GM19328 (cell line): ENCODE measurements at regions not wholly inside any gene's neighbourhood (a gene's known extent, or its start where the extent isn't known, plus 50 kb on each side); places are given as distances from the start of the nearest gene placed in this dataset.

ENCODE experiments used
- ATAC-seq: cut with Tn5 transposase; IDR thresholded peaks from one replicate; pipeline ENCODE4 v1.9.1; 2021; ENCODE audit warnings: mild to moderate bottlenecking, moderate library complexity; ENCODE audit not compliant: unreplicated experiment

DNA sequence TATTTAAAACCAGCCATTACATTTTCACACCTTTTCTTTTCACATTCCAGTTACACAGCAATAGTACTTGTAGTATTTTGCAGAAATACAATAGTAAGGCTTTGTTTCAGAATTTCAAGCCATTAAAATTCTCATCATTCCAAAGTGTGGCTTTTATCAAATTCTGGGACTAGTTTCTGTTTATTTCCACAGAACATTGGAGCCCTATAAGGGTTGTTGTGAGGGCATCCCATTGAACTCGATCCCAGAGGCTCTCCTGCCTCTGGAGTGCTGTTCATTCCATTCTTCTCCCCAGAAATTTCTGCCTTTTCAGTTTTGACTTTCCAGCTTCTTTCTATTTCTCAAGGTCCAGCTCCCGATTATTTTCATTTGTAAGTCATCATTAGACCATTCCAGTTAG is 645.5 kb downstream of the ADGRL2 start:
- no peak for ATAC-seq

DNA sequence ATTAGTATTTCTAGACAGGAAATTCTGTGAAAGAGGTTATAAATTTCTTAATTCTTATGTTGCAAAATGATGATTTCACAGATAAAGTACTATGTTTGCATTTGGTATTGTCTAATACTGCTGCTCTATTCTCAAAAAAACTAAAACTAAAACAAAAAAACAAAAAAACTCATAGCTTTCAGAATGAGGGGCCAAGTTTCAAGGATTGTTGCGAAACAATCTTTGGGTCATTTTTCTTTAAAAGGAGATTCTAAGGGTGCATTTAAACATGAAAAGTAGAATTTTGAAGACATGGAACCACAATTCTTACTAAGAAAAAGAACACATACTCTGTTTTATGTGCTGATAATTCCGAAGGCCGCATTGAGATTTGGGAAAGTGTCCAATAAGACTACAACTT is 645.1 kb downstream of the ADGRL2 start:
- ATAC-seq = no peak

DNA sequence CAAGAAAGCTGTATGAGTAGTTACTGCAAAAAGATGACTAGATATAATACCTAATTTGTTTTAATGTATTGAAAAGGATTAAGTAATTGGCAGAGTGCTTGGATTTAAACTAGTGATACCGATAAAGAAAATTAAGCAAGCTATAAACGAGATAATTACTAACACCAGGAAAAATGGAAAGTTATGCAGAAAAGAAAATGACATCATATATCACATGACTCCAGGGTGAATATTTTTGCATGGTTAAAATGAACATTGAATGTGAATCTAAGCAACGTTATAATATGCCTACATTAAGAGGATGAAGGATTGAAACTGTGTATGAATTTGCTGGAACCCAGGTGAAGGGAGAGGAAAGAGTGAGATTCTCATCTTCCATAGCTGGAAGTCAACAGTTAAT is 644.4 kb downstream of the ADGRL2 start:
- ATAC-seq = no peak

DNA sequence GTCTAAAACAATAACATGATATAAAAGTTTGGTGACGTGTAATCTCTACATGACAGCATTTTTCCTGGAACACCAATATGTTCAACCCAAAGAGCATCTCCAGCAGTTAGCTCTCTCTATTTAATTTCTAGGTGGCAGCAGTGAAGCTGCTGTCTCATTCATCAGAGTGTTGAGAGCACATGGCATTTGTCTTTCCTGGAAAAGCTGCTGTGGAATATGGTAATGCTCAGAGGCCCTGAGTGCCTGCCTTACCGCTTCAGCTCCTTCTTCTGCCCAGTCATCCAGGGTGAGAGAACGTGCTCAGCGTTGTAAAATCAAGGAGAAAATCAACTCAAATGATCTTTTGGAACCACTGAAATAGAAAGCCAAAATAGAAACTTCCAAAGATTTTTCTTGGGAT is 640.7 kb downstream of the ADGRL2 start:
- ATAC-seq = no peak

DNA sequence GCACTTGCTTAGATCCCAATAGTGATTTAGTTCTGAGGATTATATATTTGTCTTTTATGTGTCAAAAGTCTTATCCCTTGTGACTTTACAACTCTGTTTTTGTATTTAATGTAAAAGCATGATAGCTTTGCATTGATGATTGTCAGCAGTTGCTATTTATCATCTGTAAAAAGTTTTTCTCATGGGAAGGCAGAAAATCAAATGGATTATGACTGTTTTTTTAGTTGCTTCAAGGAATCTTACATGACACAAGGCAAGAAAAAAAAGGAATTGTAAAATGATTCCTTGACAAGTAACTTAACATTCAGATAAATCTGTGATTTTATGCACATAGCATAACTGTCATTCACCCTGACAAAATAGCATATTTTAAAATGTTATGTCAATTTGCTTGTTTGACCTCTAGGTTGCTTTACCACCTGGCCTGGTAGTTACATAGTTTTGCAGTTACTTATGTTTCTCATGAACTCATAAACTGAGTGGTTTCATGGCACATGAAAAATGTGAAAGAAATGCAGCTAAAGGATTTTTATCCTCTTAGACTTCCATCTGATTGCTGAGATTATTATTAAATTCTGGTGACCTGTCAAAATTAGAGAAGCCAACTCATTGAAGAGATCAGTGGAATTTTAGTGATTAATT is 622.6 kb downstream of the ADGRL2 start:
- ATAC-seq = no peak

DNA sequence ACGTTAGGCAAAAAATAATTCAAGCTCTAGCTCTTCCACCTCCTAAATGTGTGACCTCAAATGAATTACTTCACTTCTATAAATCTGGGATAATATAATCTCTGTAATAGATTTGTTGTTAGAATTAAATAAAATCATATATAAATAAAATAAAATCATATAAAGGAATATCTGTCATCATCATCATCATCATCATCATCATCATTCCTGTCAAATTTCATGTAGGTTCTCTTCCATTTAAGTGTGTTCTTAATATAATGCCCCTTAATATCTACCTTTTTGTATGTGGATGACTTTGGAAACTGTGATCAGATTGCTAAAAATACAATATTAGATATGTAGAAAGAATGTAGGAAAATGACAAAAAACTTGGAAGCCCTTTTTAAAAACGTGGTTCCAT is 621.0 kb downstream of the ADGRL2 start:
- no peak for ATAC-seq

DNA sequence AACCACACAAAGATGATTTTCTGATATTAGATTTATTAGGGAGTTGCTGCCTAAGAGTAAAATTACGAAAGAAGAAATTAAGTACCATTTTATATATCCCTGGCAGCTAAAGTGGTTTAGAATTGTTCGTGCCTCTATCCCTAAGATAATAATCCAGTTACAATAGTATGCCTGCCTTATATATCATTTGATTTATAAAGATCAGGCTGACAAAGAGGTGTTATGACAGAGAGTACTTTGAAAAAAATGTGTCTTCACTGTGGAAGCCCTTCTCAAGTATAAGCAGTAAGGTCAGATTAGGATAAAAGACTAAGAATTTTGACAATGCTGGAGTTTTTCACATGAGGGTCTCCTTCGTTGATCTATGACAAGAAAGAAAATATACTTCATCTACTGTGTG is 619.9 kb downstream of the ADGRL2 start:
- no peak for ATAC-seq

DNA sequence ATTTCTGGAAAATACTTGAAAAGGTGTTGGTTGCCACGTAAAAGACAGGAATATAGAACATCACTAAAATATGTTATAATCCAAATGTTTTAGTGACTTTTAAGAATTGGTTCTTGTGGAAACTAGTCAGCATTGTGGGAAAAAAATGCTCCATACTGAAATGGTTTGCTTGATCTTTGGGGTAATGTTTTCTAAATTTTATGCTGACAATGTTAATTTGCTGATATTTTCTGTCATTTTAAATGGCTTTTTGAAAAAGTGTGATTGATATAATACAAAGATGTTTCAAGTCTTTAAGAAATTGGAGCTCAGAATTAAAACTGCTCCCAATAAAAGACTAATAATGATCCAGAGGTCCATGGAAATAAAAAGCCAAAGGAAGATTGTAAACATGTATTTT is 610.9 kb downstream of the ADGRL2 start:
- no peak for ATAC-seq

DNA sequence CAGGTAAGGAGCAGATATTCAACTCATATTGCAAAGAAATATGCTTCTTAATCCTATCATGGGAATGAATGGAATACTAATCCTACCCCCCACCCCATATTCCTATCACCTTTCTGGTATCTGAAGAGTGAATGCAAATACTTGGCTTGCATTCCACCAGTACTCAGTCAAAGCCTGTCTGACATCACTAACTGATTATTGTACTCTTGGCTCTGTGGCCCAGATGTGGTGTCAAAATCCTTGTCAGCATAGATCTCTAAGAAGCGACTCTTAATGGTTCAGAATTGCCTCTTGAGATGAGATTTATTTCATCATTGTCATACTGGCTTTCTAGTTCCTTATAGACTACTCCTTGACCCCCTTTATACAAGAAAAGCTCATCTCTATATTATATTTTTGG is 604.6 kb downstream of the ADGRL2 start:
- ATAC-seq = no peak

DNA sequence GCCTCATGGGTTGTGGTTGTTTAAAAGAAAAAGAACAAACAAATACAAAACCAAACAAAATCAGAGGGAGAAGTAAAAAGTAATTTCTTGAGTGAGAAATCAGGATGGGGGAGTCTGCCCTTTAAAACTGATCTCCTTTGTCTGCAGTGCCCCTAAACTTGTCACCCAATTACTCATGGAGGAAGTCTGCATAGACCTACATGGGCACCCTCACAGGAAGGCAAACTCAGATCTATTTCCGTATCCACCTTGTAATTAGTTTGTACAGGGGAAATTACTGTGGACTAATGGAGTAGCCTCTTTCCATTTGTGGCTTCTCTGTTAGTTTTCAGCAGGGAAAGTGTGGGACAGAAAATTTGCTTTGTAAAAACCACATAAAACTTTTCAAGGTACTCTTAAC is 600.4 kb downstream of the ADGRL2 start:
- ATAC-seq = no peak

DNA sequence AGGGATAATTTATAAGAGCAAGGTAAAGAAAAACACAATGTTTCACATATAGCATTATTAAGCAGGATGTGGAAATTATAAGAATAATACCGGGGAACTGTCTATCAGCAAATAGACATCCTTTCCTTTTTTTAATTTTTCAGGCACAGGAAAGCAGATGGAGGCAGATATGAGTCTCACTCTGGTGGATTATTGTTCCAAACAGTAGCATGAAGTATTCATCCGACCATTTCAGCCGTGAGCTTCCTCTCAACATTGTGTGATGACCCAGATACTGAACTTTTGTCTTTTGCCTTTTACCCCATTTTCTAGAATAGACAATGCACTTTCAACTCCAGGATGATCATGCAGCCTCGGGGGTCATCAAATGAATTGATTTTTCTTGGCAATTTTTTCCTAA is 599.8 kb downstream of the ADGRL2 start:
- ATAC-seq = no peak

DNA sequence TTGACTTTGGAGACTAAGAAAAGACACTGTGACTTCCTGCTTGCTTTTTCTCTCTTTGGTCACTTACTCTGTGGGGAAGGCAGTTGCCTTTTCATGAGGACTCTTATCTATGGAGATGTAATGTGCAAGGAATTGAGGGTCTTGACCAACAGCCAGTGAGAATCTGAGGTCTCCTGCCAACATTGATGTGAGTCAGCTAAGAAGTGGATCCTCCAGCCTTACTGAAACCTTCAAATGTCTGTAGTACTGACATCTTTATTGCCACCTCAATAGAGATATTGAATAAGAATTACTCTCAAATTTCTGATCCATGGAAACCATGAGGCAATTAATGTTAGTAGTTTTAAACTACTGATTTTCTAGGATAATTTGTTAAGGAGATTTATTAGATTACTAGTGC is 598.4 kb downstream of the ADGRL2 start:
- no peak for ATAC-seq

DNA sequence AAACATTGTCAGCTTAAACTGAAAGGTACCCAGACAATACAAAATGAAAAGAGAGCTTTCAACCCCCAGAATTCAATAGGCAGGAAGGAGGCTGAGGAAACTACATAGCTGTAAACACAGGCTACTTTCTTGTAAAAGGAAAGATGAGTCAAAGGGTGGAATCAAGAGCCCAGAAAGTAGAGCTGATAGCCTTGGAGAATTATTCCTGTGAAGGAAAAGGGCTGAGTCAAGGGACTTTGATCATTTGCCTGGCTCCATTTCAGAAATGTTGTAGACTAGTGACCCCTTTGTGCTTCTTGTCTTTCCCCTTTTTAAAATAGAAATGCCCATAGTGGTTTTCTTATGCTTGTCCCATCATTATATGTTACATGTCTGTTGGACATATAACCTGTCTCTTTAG is 597.6 kb downstream of the ADGRL2 start:
- ATAC-seq = no peak

DNA sequence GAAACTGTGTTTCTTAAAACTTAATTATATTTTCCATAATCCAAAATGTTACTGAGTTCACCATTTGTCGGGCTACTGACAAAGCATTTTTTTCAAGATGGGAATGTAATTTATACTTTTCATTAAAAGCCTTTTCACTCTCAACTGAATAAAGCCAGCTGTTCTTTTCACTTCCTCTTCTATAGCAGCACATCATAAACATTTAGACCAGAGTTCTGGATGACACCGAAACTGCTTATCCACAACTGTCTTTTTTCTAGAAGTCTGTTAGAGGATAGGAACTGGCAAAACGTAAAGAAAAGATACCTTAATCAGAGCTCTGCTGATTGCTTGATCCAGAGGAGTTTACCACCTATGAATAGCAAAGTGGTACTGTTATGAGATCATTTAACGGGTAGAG is 594.7 kb downstream of the ADGRL2 start:
- ATAC-seq = no peak

DNA sequence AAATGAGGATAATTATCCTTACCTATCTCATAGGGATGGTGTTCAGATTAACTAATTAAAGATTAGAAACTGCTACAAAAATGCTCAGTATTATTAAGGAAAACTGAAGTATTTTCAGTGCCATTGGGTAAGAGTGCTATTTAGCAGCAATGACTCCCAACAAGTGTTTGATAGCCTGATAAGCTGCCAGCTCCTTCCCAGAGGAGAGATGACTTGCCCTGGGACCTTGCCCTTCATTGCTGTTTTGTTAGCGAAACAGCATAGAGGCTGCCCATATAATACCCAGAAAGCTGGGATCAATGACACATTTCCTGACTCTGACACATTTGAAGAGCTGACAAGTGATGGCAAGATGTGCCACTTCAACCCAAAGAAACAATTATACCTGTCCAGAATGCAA is 592.2 kb downstream of the ADGRL2 start:
- ATAC-seq = no peak

DNA sequence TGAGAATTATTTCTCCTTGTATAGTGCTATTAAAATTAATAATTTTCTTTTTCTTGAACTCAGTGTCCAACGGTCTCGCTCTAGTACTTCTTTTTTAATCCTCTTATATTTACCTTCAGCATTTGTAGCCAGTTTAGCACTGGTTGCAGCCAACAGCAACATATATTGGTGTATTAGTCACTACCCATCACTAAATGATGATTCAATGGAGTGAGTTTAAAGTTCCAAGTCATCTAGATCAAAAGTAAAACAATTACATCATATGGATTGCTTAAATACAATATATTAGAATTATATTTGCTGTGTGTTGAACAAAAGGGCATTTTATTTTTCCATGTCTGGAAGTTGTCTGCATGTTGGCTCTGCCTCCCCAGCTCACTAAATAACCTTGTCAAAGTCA is 591.8 kb downstream of the ADGRL2 start:
- no peak for ATAC-seq

DNA sequence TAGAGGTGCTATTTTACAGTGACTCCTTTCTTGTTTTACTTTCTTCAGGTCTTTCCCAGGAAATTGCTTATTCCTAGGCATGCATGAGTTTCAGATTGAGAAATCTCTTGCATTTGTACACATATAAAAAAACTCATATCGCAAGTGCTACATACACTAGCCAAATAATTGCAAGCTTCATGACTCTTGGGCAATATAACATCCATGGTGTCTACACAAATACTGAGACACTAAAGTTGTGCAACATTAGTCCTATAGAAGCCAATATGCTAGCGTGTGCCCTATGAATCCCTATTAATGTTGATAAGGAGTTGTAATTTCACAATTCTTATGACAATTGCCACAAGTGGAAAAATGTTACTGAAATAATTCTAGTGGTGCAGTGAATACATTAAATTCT is 591.0 kb downstream of the ADGRL2 start:
- no peak for ATAC-seq

DNA sequence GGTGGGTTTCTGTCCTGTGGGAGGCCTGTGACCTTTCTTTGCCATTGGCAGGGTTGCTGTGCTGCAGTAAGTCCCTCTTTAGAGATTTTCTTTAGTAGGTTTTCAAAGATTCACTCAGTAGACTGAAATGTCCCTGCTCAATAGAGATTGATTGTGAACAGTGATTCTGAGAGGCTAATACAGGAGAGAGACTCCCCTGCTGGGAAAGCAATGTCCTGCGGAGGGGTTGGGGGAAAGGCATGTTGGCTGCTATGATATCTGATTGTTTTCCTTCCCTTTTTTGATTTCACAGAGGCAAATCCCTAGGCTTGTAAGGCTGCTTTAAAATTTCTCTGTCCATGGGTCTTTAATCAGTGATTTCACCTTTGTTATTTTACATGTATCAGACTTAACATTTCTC is 589.9 kb downstream of the ADGRL2 start:
- no peak for ATAC-seq

DNA sequence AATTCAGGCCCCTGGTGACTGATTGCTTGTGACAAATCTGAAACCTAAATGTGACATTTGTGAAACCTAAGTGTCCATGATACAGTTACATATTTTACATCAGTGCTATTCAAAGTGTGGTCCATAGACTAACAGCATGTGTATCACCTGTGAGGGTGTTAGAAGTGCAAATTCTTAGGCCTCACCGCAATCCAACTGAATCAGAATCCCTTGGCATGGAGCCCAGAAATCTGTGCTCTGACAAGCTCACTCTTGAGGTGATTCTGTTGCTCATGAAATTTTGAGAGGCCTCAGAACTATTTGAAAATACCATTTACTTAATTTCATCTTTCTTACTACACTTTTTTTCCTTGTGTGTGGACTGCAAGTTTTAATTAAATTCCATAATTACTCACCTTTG is 587.9 kb downstream of the ADGRL2 start:
- ATAC-seq = no peak

DNA sequence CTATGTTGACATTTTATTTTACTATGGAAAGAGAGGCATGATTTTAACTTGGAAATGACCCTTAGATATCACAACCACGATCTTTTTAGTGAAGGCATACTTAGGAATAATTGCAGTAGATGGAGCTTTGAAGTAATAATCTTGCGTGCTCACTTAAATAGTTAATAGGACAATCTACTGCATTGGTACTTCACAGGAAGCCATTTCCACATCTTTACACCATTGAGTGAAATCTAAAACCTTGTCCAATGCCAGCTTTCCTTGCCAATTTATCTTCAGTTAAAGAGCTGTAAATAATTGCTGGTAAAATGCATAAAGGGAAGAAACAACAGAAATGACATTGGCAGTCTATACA is 586.3 kb downstream of the ADGRL2 start:
- no peak for ATAC-seq

DNA sequence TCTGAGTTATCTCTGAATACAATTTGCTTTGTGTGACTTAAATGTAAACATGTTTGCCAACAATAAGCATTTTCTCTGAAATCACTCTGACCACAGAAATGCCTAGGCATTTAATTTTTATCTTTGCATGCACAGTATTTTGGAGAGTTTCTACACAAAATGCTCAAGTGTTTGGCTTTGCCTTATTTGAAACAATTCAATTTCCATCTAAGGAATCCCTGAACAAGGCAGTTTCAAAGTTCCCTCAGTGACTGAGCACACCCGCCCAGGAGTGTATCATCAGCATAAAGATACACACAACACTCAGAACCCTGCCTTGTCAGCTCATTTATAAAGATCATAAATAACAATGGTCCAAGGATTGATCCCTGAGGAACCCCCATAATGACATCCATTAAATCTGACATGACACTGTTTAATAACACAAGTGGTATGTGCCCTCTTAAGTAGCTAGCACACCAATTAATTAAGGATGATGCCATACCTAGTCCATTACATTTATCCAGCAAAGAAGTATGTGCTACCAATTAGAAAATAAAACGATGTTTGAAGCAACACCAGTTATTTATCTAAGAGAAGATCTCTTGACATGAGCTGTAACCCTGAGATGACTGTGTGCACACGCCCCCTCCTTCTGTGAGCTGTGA is 585.8 kb downstream of the ADGRL2 start:
- no peak for ATAC-seq

DNA sequence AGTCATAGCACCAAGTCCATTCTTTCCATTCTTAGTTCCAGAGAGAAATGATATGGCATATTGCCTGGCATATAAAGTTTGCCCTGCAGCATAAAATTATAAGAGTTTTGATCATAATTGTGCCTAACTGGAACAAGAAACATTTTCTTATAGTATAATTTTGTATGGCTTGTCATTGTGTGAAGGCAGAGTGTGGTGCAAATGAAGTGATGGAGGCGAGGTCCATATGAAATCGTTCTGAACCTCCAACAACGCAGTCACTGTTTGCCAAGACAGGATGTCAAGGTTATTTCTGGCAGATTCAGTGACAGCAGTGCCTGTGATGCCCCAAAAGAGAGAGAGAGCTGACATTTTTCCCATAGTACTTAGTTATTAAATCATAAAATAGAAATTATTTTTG is 584.0 kb downstream of the ADGRL2 start:
- no peak for ATAC-seq

DNA sequence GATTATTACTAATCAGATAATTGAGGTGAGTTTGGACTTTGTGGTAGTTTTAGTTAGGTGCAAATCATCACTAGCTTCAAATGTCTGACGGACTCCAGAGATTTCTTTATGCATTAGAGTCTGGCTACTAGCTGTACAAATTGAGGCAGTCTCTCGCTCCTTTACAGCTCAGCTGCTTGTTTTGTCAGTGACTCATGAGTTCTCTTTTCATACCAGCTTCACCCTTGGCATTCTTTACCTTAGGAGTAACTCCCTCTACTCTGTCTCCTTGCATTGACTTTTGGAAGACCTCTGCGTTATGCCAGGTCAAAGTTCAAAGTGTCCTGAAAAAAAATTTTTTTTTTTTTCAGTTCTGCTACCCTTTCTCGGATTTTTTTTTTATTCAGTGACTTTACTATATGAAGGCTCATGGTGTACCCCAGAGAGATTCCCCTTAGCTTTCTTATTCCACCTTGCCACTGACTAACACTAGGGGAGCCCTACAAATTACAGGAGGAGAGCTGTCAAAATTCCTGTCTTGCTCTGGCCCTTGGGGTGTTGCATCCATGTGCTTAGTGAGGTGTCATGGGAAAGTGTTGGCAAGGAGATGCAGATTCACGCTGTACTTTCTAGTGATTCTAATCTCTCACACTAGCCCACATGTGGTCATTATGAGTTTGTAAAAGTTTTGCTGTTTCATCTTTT is 576.6 kb downstream of the ADGRL2 start:
- ATAC-seq = no peak
